ENCODE measurements at regions not wholly inside any gene's neighbourhood (a gene's known extent, or its start where the extent isn't known, plus 50 kb on each side); places are given as distances from the start of the nearest gene placed in this dataset.
"Not testable (repeated sequence)": the region's sequence is repeated elsewhere in the genome, so short reads cannot be mapped to it uniquely, and the experiment has no call there.

- no peaks in the 10 kb centered on the region for H3K27me3 ChIP-seq (replicated peaks; ENCODE audit: insufficient read depth)
- no peak overlapping the region for H3K27ac ChIP-seq
- ATAC-seq (ENCODE audit: insufficient number of reproducible peaks, low FRiP score, low read depth) (no peak), DNase-seq (ENCODE audit: low spot score) (no peak)
- H3K9me3 ChIP-seq = no peaks in the 10 kb centered on the region
- TF ChIP-seq, protein P1, sequence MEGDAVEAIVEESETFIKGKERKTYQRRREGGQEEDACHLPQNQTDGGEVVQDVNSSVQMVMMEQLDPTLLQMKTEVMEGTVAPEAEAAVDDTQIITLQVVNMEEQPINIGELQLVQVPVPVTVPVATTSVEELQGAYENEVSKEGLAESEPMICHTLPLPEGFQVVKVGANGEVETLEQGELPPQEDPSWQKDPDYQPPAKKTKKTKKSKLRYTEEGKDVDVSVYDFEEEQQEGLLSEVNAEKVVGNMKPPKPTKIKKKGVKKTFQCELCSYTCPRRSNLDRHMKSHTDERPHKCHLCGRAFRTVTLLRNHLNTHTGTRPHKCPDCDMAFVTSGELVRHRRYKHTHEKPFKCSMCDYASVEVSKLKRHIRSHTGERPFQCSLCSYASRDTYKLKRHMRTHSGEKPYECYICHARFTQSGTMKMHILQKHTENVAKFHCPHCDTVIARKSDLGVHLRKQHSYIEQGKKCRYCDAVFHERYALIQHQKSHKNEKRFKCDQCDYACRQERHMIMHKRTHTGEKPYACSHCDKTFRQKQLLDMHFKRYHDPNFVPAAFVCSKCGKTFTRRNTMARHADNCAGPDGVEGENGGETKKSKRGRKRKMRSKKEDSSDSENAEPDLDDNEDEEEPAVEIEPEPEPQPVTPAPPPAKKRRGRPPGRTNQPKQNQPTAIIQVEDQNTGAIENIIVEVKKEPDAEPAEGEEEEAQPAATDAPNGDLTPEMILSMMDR (IDR thresholded peaks at IDR 0.05) = no peak
- H3K36me3 ChIP-seq = no peaks in the 10 kb centered on the region
- no peaks in the 10 kb centered on the region for H3K4me1 ChIP-seq (ENCODE audit: control insufficient read depth in 1 of 2, low read depth in 2 of 2)
- no peak overlapping the region for H3K4me3 ChIP-seq
Observed at GRCh38 chr22:49393526-49393925, 434.1 kb downstream of the BRD1 start.

DNA sequence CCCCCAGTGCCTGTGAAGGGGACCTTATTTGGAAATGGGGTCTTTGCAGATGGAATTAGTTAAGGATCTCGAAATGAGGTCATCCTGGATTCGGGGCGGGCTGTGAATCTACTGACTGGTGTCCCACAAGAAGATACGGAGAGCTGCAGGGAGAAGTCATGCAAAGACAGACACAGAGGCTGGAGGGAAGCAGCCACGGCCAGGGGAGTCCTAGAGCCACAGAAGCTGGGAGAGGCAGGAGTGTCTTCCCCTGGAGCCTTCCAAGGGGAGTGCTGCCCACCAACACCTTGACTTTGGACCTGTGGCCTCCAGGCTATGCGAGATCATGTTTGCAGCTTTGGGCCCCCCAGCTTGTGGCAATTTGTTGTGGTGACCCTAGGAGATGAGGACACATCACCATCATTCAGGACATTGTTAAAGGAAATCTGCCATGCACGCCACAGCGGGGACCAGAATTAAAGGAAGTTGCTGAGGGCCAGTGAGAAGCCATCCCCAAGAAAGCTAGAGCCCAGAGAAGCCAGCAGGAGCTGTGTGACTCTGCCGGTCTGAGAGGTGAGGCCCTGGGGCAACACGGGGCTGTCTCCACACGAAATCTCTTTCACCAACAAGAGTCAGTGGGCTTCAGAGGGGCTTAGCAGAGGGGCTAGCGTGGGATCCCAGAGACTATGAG is 434.7 kb downstream of the BRD1 start:
- no peaks in the 10 kb centered on the region for H3K27me3 ChIP-seq (replicated peaks; ENCODE audit: insufficient read depth)
- ATAC-seq (ENCODE audit: insufficient number of reproducible peaks, low FRiP score, low read depth) = no peak
- no peak overlapping the region for H3K27ac ChIP-seq
- no peaks in the 10 kb centered on the region for H3K9me3 ChIP-seq
- no peak for DNase-seq (ENCODE audit: low spot score)
- H3K4me3 ChIP-seq = no peak overlapping the region
- TF ChIP-seq, protein P1 (IDR thresholded peaks at IDR 0.05) = no peak
- no peaks in the 10 kb centered on the region for H3K36me3 ChIP-seq
- no peaks in the 10 kb centered on the region for H3K4me1 ChIP-seq (ENCODE audit: control insufficient read depth in 1 of 2, low read depth in 2 of 2)

- no peaks in the 10 kb centered on the region for H3K36me3 ChIP-seq
- DNase-seq (ENCODE audit: low spot score) (no peak), ATAC-seq (ENCODE audit: insufficient number of reproducible peaks, low FRiP score, low read depth) (no peak)
- H3K4me3 ChIP-seq = no peak overlapping the region
- no peaks in the 10 kb centered on the region for H3K4me1 ChIP-seq (ENCODE audit: control insufficient read depth in 1 of 2, low read depth in 2 of 2)
- TF ChIP-seq, protein P1 (IDR thresholded peaks at IDR 0.05) = no peak
- H3K27ac ChIP-seq = no peak overlapping the region
- no peaks in the 10 kb centered on the region for H3K27me3 ChIP-seq (replicated peaks; ENCODE audit: insufficient read depth)
- H3K9me3 ChIP-seq = no peaks in the 10 kb centered on the region
Observed at GRCh38 chr22:49392247-49392646, 435.4 kb downstream of the BRD1 start.

- H3K27me3 ChIP-seq (replicated peaks; ENCODE audit: insufficient read depth) = no peaks in the 10 kb centered on the region
- ATAC-seq (ENCODE audit: insufficient number of reproducible peaks, low FRiP score, low read depth) (no peak), DNase-seq (ENCODE audit: low spot score) (no peak)
- H3K36me3 ChIP-seq = no peaks in the 10 kb centered on the region
- H3K9me3 ChIP-seq = no peaks in the 10 kb centered on the region
- H3K4me1 ChIP-seq (ENCODE audit: control insufficient read depth in 1 of 2, low read depth in 2 of 2) = no peaks in the 10 kb centered on the region
- no peak overlapping the region for H3K4me3 ChIP-seq
- H3K27ac ChIP-seq = no peak overlapping the region
- TF ChIP-seq, protein P1 (IDR thresholded peaks at IDR 0.05) = no peak
Observed at GRCh38 chr22:49391436-49391835, 436.2 kb downstream of the BRD1 start.

DNA sequence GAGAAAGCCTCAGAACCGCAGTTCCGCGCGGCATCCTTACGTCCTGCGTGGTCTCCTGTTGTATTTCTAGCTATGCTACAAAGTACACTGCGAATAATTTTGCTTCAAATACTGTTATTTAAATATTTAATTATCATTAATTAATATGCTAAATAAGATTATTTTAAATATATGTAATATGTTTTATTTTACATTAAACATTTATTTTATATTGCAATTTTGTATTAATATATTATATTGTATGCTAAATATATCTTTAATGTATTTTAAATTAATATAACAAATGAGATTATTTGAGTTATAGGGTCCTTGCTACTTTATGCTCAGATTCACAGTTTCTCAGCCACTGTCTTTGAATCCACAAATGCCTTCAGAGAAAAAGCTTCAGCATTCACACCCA is 436.7 kb downstream of the BRD1 start:
- Histone ChIP-seq H3K27me3 (replicated peaks; ENCODE audit: insufficient read depth) (no peaks in the 10 kb centered on the region), H3K27ac (no peak overlapping the region), H3K4me1 (ENCODE audit: control insufficient read depth in 1 of 2, low read depth in 2 of 2) (no peaks in the 10 kb centered on the region), H3K36me3 (no peaks in the 10 kb centered on the region), H3K4me3 (no peak overlapping the region), H3K9me3 (no peaks in the 10 kb centered on the region)
- DNase-seq (ENCODE audit: low spot score) (no peak), ATAC-seq (ENCODE audit: insufficient number of reproducible peaks, low FRiP score, low read depth) (no peak)
- TF ChIP-seq, protein P1 (IDR thresholded peaks at IDR 0.05) = no peak

GRCh38 chr22:49383909-49384308 is 443.8 kb downstream of the BRD1 start:
- H3K9me3 ChIP-seq; DNase-seq (ENCODE audit: low spot score); ATAC-seq (ENCODE audit: insufficient number of reproducible peaks, low FRiP score, low read depth); H3K4me3 ChIP-seq; H3K27me3 ChIP-seq (replicated peaks; ENCODE audit: insufficient read depth); H3K36me3 ChIP-seq; H3K27ac ChIP-seq; H3K4me1 ChIP-seq (ENCODE audit: control insufficient read depth in 1 of 2, low read depth in 2 of 2): not testable (repeated sequence)
